SK-N-SH (cell line): ENCODE measurements at regions not wholly inside any gene's neighbourhood (a gene's known extent, or its start where the extent isn't known, plus 50 kb on each side); places are given as distances from the start of the nearest gene placed in this dataset.

Experiments
- CTCF ChIA-PET: fragments of 300-600, 350-600 bp; formaldehyde crosslinking; extraction: SDS; loops from one replicate; lab custom pipeline; 2021; lab: Yijun Ruan, JAX
- POLR2A ChIA-PET: fragments of 350-600 bp; sonication (Branson Sonifier 250); formaldehyde crosslinking; extraction: SDS; loops from one replicate; lab custom pipeline; 2020; ENCODE audit warnings: antibody characterized with exemption, inconsistent platforms; lab: Yijun Ruan, JAX
- DNase-seq: peaks from one replicate; pipeline ENCODE4 v3.0.0; 2012
- H2AFZ ChIP-seq: fragments of 200-600 bp; sonication (generic); 2 replicates; pipeline ENCODE4 v1.8.1; 2016; ENCODE audit warnings: antibody characterized with exemption, mild to moderate bottlenecking, low read depth
- H3F3A ChIP-seq: fragments of 200-600 bp; sonication (generic); replicated peaks from 2 replicates; pipeline ENCODE3; 2016; ENCODE audit warnings: antibody characterized with exemption, mild to moderate bottlenecking; ENCODE audit not compliant: insufficient read depth
- H3K27ac ChIP-seq, 2 experiments: fragments of 200-500 bp in 1 of 2; fragments of 200-600 bp in 1 of 2; sonication (Bioruptor generic) in 1 of 2; sonication (generic), shearing (Covaris generic) in 1 of 2; 2 replicates each; pipeline versions ENCODE4 v1.5.1 to v1.6.1; 2014 to 2016; ENCODE audit warnings: low read depth in 2 of 2, inconsistent platforms in 1 of 2, low read length in 1 of 2, mild to moderate bottlenecking in 1 of 2, mixed read lengths in 1 of 2
- H3K27me3 ChIP-seq: fragments of 200-600 bp; sonication (generic), shearing (Covaris generic); 2 replicates; pipeline ENCODE4 v1.6.1; 2016; ENCODE audit warnings: mixed run types; ENCODE audit not compliant: insufficient read depth
- H3K36me3 ChIP-seq, 2 experiments: fragments of 200-500 bp in 1 of 2; fragments of 200-600 bp in 1 of 2; sonication (Bioruptor generic) in 1 of 2; sonication (generic) in 1 of 2; replicated peaks in 1 of 2; 2 replicates each; pipeline versions ENCODE3 to v1.5.1; 2014 to 2016; ENCODE audit warnings: low read length in 1 of 2, mild to moderate bottlenecking in 1 of 2; ENCODE audit not compliant: insufficient read depth in 2 of 2, control insufficient read depth in 1 of 2
- H3K4me1 ChIP-seq, 2 experiments: fragments of 200-500 bp in 1 of 2; fragments of 200-600 bp in 1 of 2; sonication (Bioruptor generic) in 1 of 2; sonication (generic), shearing (Covaris generic) in 1 of 2; 2 replicates each; pipeline versions ENCODE4 v1.5.1 to v1.6.1; 2014 to 2016; ENCODE audit warnings: low read depth in 1 of 2, low read length in 1 of 2, mixed run types in 1 of 2; ENCODE audit not compliant: insufficient read depth in 2 of 2, control insufficient read depth in 1 of 2
- H3K4me2 ChIP-seq: fragments of 200-600 bp; sonication (generic), shearing (Covaris generic); 2 replicates; pipeline ENCODE4 v1.6.1; 2017; ENCODE audit warnings: mixed run types
- H3K4me3 ChIP-seq, 2 experiments: fragments of 200-500 bp in 1 of 2; fragments of 200-600 bp in 1 of 2; sonication (Bioruptor generic) in 1 of 2; sonication (generic), shearing (Covaris generic) in 1 of 2; 2 replicates each; pipeline versions ENCODE4 v1.5.1 to v1.8.1; 2014 to 2016; ENCODE audit warnings: low read depth in 2 of 2, inconsistent platforms in 1 of 2, low read length in 1 of 2, mild to moderate bottlenecking in 1 of 2, mixed read lengths in 1 of 2, moderate library complexity in 1 of 2
- H3K79me2 ChIP-seq: fragments of 200-600 bp; sonication (generic); 2 replicates; pipeline ENCODE4 v1.8.1; 2017; ENCODE audit warnings: mild to moderate bottlenecking; ENCODE audit not compliant: insufficient read depth
- H3K9ac ChIP-seq: fragments of 200-600 bp; sonication (generic); 2 replicates; pipeline ENCODE4 v1.6.1; 2017; ENCODE audit warnings: mixed run types
- H3K9me2 ChIP-seq: fragments of 200-600 bp; sonication (generic); 2 replicates; pipeline ENCODE4 v1.6.1; 2017; ENCODE audit warnings: mixed run types
- H3K9me3 ChIP-seq: fragments of 200-600 bp; sonication (generic); 2 replicates; pipeline ENCODE4 v1.6.1; 2017; ENCODE audit warnings: mixed run types, mild to moderate bottlenecking, moderate library complexity
- H4K20me1 ChIP-seq: fragments of 200-600 bp; sonication (generic); 2 replicates; pipeline ENCODE4 v1.6.1; 2017; ENCODE audit warnings: mild to moderate bottlenecking, mixed run types; ENCODE audit not compliant: insufficient read depth
- CHD2 ChIP-seq: fragments of 150-350 bp; IDR thresholded peaks from 2 replicates; pipeline ENCODE4 v1.6.1; 2018; ENCODE audit warnings: low read length; ENCODE audit not compliant: partially characterized antibody
- CTCF ChIP-seq: fragments of 200-600 bp; sonication (generic); IDR thresholded peaks from 2 replicates; pipeline ENCODE4 v1.6.1; 2017; ENCODE audit warnings: antibody characterized with exemption, mild to moderate bottlenecking, moderate library complexity
- ELF1 ChIP-seq: IDR thresholded peaks from 2 replicates; pipeline ENCODE4 v1.4.0; 2012
- EZH2phosphoT487 ChIP-seq: fragments of 200-600 bp; sonication (generic); IDR thresholded peaks from 2 replicates; pipeline ENCODE4 v1.6.1; 2017; ENCODE audit warnings: low read depth, mixed run types, mild to moderate bottlenecking, antibody characterized with exemption, moderate library complexity, borderline replicate concordance
- FOXJ3 ChIP-seq: sonication (generic); formaldehyde crosslinking; IDR thresholded peaks from 2 replicates; pipeline ENCODE4 v1.5.1; 2020; ENCODE audit warnings: mild to moderate bottlenecking, missing genetic modification reagents
- GABPA ChIP-seq: IDR thresholded peaks from 2 replicates; pipeline ENCODE4 v1.4.0; 2012; ENCODE audit warnings: low read depth, mild to moderate bottlenecking
- JUND ChIP-seq: IDR thresholded peaks from 2 replicates; pipeline ENCODE4 v1.4.0; 2012
- MAX ChIP-seq: IDR thresholded peaks from 2 replicates; pipeline ENCODE4 v1.4.0; 2012; ENCODE audit warnings: low read depth
- MXI1 ChIP-seq: IDR thresholded peaks from 2 replicates; pipeline ENCODE4 v1.6.1; 2012; ENCODE audit warnings: mild to moderate bottlenecking, low read depth, low read length, improper control_type of control experiment
- NFIC ChIP-seq: IDR thresholded peaks from 2 replicates; pipeline ENCODE4 v1.4.0; 2012; ENCODE audit warnings: borderline replicate concordance
- NRF1 ChIP-seq: IDR thresholded peaks from 2 replicates; pipeline ENCODE4 v1.6.1; 2012; ENCODE audit warnings: low read depth, mild to moderate bottlenecking, low read length
- POLR2AphosphoS5 ChIP-seq: IDR thresholded peaks from 2 replicates; pipeline ENCODE4 v1.6.1; 2012; ENCODE audit warnings: low read depth, low read length
- RCOR1 ChIP-seq: fragments of 150-350 bp; IDR thresholded peaks from 2 replicates; pipeline ENCODE4 v1.6.1; 2017; ENCODE audit warnings: antibody characterized with exemption, low read length
- SIN3A ChIP-seq: IDR thresholded peaks from 2 replicates; pipeline ENCODE4 v1.6.1; 2012; ENCODE audit warnings: low read depth, mild to moderate bottlenecking, low read length, moderate library complexity, borderline replicate concordance
- SMC3 ChIP-seq: IDR thresholded peaks from 2 replicates; pipeline ENCODE4 v1.6.1; 2012; ENCODE audit warnings: low read depth, low read length, improper control_type of control experiment
- TAF1 ChIP-seq: IDR thresholded peaks from 2 replicates; pipeline ENCODE4 v1.6.1; 2012; ENCODE audit warnings: low read depth, mild to moderate bottlenecking, low read length, moderate library complexity, borderline replicate concordance
- TCF12 ChIP-seq: IDR thresholded peaks from 2 replicates; pipeline ENCODE4 v1.4.0; 2012
- TEAD4 ChIP-seq: IDR thresholded peaks from 2 replicates; pipeline ENCODE4 v1.4.0; 2012; ENCODE audit warnings: mild to moderate bottlenecking, borderline replicate concordance; ENCODE audit not compliant: insufficient read depth
- USF1 ChIP-seq: IDR thresholded peaks from 2 replicates; pipeline ENCODE4 v1.4.0; 2012; ENCODE audit warnings: low read depth, borderline replicate concordance
- YY1 ChIP-seq: IDR thresholded peaks from 2 replicates; pipeline ENCODE4 v1.4.0; 2012; ENCODE audit warnings: low read depth, mild to moderate bottlenecking
- ZBTB33 ChIP-seq: IDR thresholded peaks from 2 replicates; pipeline ENCODE4 v1.4.0; 2012; ENCODE audit warnings: low read depth, borderline replicate concordance
- WGBS: methylation state at CpG from one replicate; pipeline ENCODE4 v1.1.6; 2017; ENCODE audit warnings: low lambda C conversion rate; 5-methylcytosine and 5-hydroxymethylcytosine counted together

GRCh38 chrX:122880952-122881351, 303.1 kb upstream of the GRIA3 start:
- H3K27ac ChIP-seq = no peak overlapping the region
- no peak overlapping the region for H3K9ac ChIP-seq
- no peak overlapping the region for H2AFZ ChIP-seq
- H4K20me1 ChIP-seq = no peaks in the 10 kb centered on the region
- H3K9me3 ChIP-seq = no peaks in the 10 kb centered on the region
- H3K4me1 ChIP-seq = no peaks in the 10 kb centered on the region
- H3K27me3 ChIP-seq = no peaks in the 10 kb centered on the region
- POLR2A ChIA-PET = no interaction called here
- no peaks in the 10 kb centered on the region for H3K9me2 ChIP-seq
- H3F3A ChIP-seq = no peaks in the 10 kb centered on the region
- DNase-seq = no peak
- no peaks in the 10 kb centered on the region for H3K36me3 ChIP-seq
- CTCF ChIA-PET = no interaction called here
- H3K79me2 ChIP-seq = no peaks in the 10 kb centered on the region
- WGBS = 17% methylated on average over 3 of the region's 3 CpGs
- no peak overlapping the region for H3K4me2 ChIP-seq
- TF ChIP-seq MXI1 (no peak), ZBTB33 (no peak), YY1 (no peak), NRF1 (no peak), ELF1 (no peak)
- H3K4me3 ChIP-seq = no peak overlapping the region

GRCh38 chrX:122890729-122891128, 293.3 kb upstream of the GRIA3 start:
- Histone ChIP-seq H3K4me3 (no peak overlapping the region), H3K27me3 (no peaks in the 10 kb centered on the region), H3K4me1 (no peaks in the 10 kb centered on the region), H3K9ac (no peak overlapping the region), H3K9me2 (0 out of 2 replicates have a peak, but pooled peaks cover 4% of the 10 kb centered on the region), H2AFZ (no peak overlapping the region), H3K4me2 (no peak overlapping the region), H4K20me1 (no peaks in the 10 kb centered on the region), H3K9me3 (no peaks in the 10 kb centered on the region), H3F3A (peaks cover 3% of the 10 kb centered on the region), H3K27ac (no peak overlapping the region), H3K79me2 (no peaks in the 10 kb centered on the region), H3K36me3 (no peaks in the 10 kb centered on the region)
- ChIA-PET POLR2A (no interaction called here), CTCF (no interaction called here)
- no peak for DNase-seq
- TF ChIP-seq YY1 = no peak
- no peak for TF ChIP-seq EZH2phosphoT487
- TF ChIP-seq GABPA = no peak
- TF ChIP-seq JUND = no peak
- no peak for TF ChIP-seq USF1
- TF ChIP-seq POLR2AphosphoS5 = no peak
- no peak for TF ChIP-seq RCOR1
- TF ChIP-seq TCF12 = no peak
- TF ChIP-seq MAX = no peak
- TF ChIP-seq SMC3 = no peak
- TF ChIP-seq FOXJ3 (CRISPR knock-in tag) = no peak
- TF ChIP-seq TAF1 = no peak
- TF ChIP-seq ZBTB33 = no peak
- no peak for TF ChIP-seq CTCF
- TF ChIP-seq CHD2 = no peak
- no peak for TF ChIP-seq TEAD4
- TF ChIP-seq SIN3A = no peak
- TF ChIP-seq NFIC = no peak
